A549 (cell line): ENCODE measurements at regions not wholly inside any gene's neighbourhood (a gene's known extent, or its start where the extent isn't known, plus 50 kb on each side); places are given as distances from the start of the nearest gene placed in this dataset.

Experiments
- ATAC-seq, 2 experiments: fragments of 200-7000 bp in 1 of 2; fragments of >200 bp in 1 of 2; cut with Nextera tagmentation in 1 of 2; cut with Tn5 transposase in 1 of 2; 3 replicates each; pipeline versions ENCODE4 v1.8.0 to v1.9.1; 2018 to 2020; ENCODE audit warnings: mild to moderate bottlenecking in 1 of 2, moderate library complexity in 1 of 2
- CTCF ChIA-PET: fragments of 300-600 bp; sonication (Branson Sonifier 250); formaldehyde crosslinking; extraction: SDS; loops from one replicate; lab custom pipeline; 2021; ENCODE audit warnings: antibody characterized with exemption, inconsistent platforms; lab: Yijun Ruan, JAX
- POLR2A ChIA-PET: fragments of 350-600 bp; formaldehyde crosslinking; extraction: SDS; loops from one replicate; lab custom pipeline; 2021; ENCODE audit warnings: antibody characterized with exemption, inconsistent platforms; lab: Yijun Ruan, JAX
- DNase-seq, 2 experiments: peaks; one replicate each; pipeline versions ENCODE4 v3.0.0 to v3.0.0-alpha.2; 2011 to 2016; ENCODE audit warnings: low read depth in 1 of 2, low spot score in 1 of 2
- FAIRE-seq: peaks from 2 replicates; lab custom pipeline; 2011; peaks lifted over from hg19 to GRCh38; lab: Jason Lieb, UNC
- H3K27ac ChIP-seq, 2 experiments: fragments of >200 bp; sonication (Bioruptor Twin); formaldehyde crosslinking; 3 replicates each; pipeline ENCODE4 v1.5.1; 2016 to 2017
- H3K4me1 ChIP-seq: fragments of >200 bp; sonication (Bioruptor Twin); formaldehyde crosslinking; 3 replicates; pipeline ENCODE4 v1.6.1; 2016
- H3K4me2 ChIP-seq: fragments of >200 bp; sonication (Bioruptor Twin); formaldehyde crosslinking; 3 replicates; pipeline ENCODE4 v1.6.1; 2016
- H3K4me3 ChIP-seq: fragments of >200 bp; sonication (Bioruptor Twin); formaldehyde crosslinking; 3 replicates; pipeline ENCODE4 v1.5.1; 2016
- H3K9me3 ChIP-seq: fragments of >200 bp; sonication (Bioruptor Twin); formaldehyde crosslinking; 3 replicates; pipeline ENCODE4 v1.6.1; 2016
- BHLHE40 ChIP-seq: IDR thresholded peaks from 2 replicates; pipeline ENCODE4 v1.6.1; 2012; ENCODE audit warnings: low read depth, low read length, inconsistent platforms
- CHD4 ChIP-seq: fragments of 200-600 bp; sonication (generic); IDR thresholded peaks from 2 replicates; pipeline ENCODE4 v1.6.1; 2016; ENCODE audit warnings: antibody characterized with exemption, mild to moderate bottlenecking, borderline replicate concordance
- EHF ChIP-seq: fragments of 250-450 bp; sonication (Bioruptor Pico); IDR thresholded peaks from 2 replicates; pipeline ENCODE4 v1.5.0; 2020; ENCODE audit warnings: mild to moderate bottlenecking
- EHMT2 ChIP-seq: fragments of 200-600 bp; sonication (generic); IDR thresholded peaks from 2 replicates; pipeline ENCODE4 v1.6.1; 2016; ENCODE audit warnings: antibody characterized with exemption, low read depth, mild to moderate bottlenecking, moderate library complexity
- FOXS1 ChIP-seq: fragments of 250-450 bp; sonication (Bioruptor Pico); IDR thresholded peaks from 2 replicates; pipeline ENCODE4 v1.5.0; 2020; ENCODE audit warnings: mild to moderate bottlenecking, moderate library complexity
- HEYL ChIP-seq: fragments of 250-450 bp; sonication (Bioruptor Pico); IDR thresholded peaks from 2 replicates; pipeline ENCODE4 v1.8.0; 2021; ENCODE audit warnings: mild to moderate bottlenecking, moderate library complexity
- HOXA7 ChIP-seq: fragments of 250-450 bp; sonication (Bioruptor Pico); IDR thresholded peaks from 2 replicates; pipeline ENCODE4 v1.5.0; 2020; ENCODE audit warnings: mild to moderate bottlenecking, moderate library complexity
- MAZ ChIP-seq: fragments of 150-350 bp; IDR thresholded peaks from 2 replicates; pipeline ENCODE4 v1.6.1; 2014; ENCODE audit warnings: antibody characterized with exemption, low read depth, low read length, borderline replicate concordance
- NFE2L2 ChIP-seq: fragments of 150-350 bp; conservative IDR thresholded peaks from 2 replicates; pipeline ENCODE4 v1.6.1; 2014; ENCODE audit warnings: low read length
- NPAS2 ChIP-seq: fragments of 250-450 bp; sonication (Bioruptor Pico); IDR thresholded peaks from 2 replicates; pipeline ENCODE4 v1.8.0; 2022; ENCODE audit warnings: mild to moderate bottlenecking, moderate library complexity, borderline replicate concordance
- NR3C1 ChIP-seq: fragments of >200 bp; sonication (Bioruptor Twin); formaldehyde crosslinking; IDR thresholded peaks from 3 replicates; pipeline ENCODE4 v1.6.1; 2017
- RCOR1 ChIP-seq: fragments of 150-350 bp; IDR thresholded peaks from 2 replicates; pipeline ENCODE4 v1.6.1; 2014; ENCODE audit warnings: antibody characterized with exemption, low read length, low read depth
- SMC3 ChIP-seq: fragments of >200 bp; sonication (Bioruptor Twin); formaldehyde crosslinking; IDR thresholded peaks from 3 replicates; pipeline ENCODE4 v1.6.1; 2018; ENCODE audit warnings: inconsistent platforms
- SREBF2 ChIP-seq: fragments of 450-650 bp; IDR thresholded peaks from 2 replicates; pipeline ENCODE4 v1.6.1; 2014; ENCODE audit warnings: mild to moderate bottlenecking, moderate library complexity
- TFCP2L1 ChIP-seq: fragments of 250-450 bp; sonication (Bioruptor Pico); IDR thresholded peaks from 2 replicates; pipeline ENCODE4 v1.5.0; 2021; ENCODE audit warnings: mild to moderate bottlenecking
- ZC3H11A ChIP-seq: fragments of 450-650 bp; IDR thresholded peaks from 2 replicates; pipeline ENCODE4 v1.6.1; 2014; ENCODE audit warnings: antibody characterized with exemption, mild to moderate bottlenecking
- ZFP36 ChIP-seq: fragments of 450-650 bp; IDR thresholded peaks from 2 replicates; pipeline ENCODE4 v1.6.1; 2014; ENCODE audit warnings: borderline replicate concordance; ENCODE audit not compliant: partially characterized antibody
- ZSCAN20 ChIP-seq: fragments of 250-450 bp; sonication (Bioruptor Pico); IDR thresholded peaks from 2 replicates; pipeline ENCODE4 v1.8.0; 2022; ENCODE audit warnings: mild to moderate bottlenecking, moderate library complexity
- WGBS: methylation state at CpG from one replicate; pipeline ENCODE4 v1.1.6; 2017; ENCODE audit errors: missing lambda C conversion rate; 5-methylcytosine and 5-hydroxymethylcytosine counted together
- TF ChIP-seq, protein P1 (sequence below): fragments of 450-650 bp; IDR thresholded peaks from 2 replicates; pipeline ENCODE4 v1.6.1; 2014; ENCODE audit warnings: antibody characterized with exemption
- TF ChIP-seq, protein P2 (sequence below): fragments of 250-450 bp; sonication (Bioruptor Pico); IDR thresholded peaks from 2 replicates; pipeline ENCODE4 v1.5.0; 2020; ENCODE audit warnings: low read depth, mild to moderate bottlenecking, moderate library complexity
- TF ChIP-seq, protein P3 (sequence below): fragments of 200-600 bp; sonication (generic); IDR thresholded peaks from 2 replicates; pipeline ENCODE4 v1.6.1; 2016; ENCODE audit warnings: antibody characterized with exemption, mild to moderate bottlenecking, moderate library complexity
- TF ChIP-seq, protein P4 (sequence below): fragments of >200 bp; sonication (Bioruptor Twin); formaldehyde crosslinking; IDR thresholded peaks from 3 replicates; pipeline ENCODE4 v1.6.1; 2016

DNA sequence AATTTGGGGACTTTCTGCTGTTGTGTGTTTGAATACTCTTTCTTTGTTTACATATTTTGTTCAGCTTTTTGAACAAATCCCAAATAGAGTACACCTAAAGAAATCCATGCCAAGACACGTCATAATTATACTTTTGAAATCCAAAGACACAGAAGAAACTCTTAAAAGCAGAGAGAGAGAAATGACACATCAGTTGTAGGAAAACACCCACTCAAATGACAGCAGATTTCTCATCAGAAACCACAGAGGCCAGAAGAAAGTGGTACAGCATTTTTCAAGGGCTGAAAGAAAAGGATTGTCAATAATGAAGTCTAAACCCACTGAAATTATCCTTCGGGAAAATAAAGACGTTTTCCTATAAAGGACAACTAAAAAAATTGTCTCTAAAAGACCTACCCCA, 378.6 kb downstream of the GADD45G start:
- WGBS: 15% methylated on average over 3 of the region's 3 CpGs
- no peak overlapping the region for H3K4me2 ChIP-seq
- no peak for ATAC-seq
- no peak overlapping the region for H3K4me3 ChIP-seq
- H3K9me3 ChIP-seq: peaks cover 7% of the 10 kb centered on the region; the same call in 1 of the 3 replicates
- DNase-seq: no peak
- POLR2A ChIA-PET: no interaction called here
- CTCF ChIA-PET: interaction anchor here (1.6 kb wide), 1 partner anchor 116 kb away, joined by 3 read pairs; no protein-coding TSS in a partner anchor
- peaks cover 8% of the 10 kb centered on the region; the same call in 2 of the 3 replicates for H3K4me1 ChIP-seq
- no peak overlapping the region for H3K27ac ChIP-seq
- TF ChIP-seq NR3C1 (no peak), TFCP2L1 (CRISPR knock-in tag) (no peak), NPAS2 (CRISPR knock-in tag) (no peak), CHD4 (no peak), HEYL (CRISPR knock-in tag) (no peak), MAZ (no peak), EHF (CRISPR knock-in tag) (no peak)
- TF ChIP-seq, protein P1, sequence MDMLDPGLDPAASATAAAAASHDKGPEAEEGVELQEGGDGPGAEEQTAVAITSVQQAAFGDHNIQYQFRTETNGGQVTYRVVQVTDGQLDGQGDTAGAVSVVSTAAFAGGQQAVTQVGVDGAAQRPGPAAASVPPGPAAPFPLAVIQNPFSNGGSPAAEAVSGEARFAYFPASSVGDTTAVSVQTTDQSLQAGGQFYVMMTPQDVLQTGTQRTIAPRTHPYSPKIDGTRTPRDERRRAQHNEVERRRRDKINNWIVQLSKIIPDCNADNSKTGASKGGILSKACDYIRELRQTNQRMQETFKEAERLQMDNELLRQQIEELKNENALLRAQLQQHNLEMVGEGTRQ: no peak
- no peak for FAIRE-seq

DNA sequence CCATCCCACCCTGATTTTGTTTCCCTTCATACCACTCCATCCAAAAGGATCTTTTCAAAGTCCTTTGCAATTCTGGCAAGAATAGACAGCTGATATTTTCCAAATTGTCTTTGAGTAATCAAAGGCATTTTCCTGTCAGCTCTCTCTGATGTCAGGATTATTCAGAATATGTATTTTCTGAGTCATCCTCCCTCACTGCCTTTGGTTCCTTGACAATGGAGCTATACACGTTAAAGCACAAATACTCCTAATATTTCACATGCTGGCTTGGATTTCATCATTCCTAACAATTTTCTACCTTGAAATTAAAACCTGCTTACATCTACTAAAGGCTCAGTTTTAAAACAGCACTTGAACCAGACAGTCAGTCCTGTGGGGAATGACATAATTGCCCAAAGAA, 379.4 kb downstream of the GADD45G start:
- H3K27ac ChIP-seq: no peak overlapping the region
- no peak overlapping the region for H3K4me3 ChIP-seq
- ATAC-seq (0 out of 6 replicates have a peak, but pooled peaks of 1 of the 2 experiments have one; percentile 50), DNase-seq (no peak), FAIRE-seq (no peak)
- TF ChIP-seq BHLHE40 (no peak), EHF (CRISPR knock-in tag) (no peak), ZFP36 (no peak), NFE2L2 (no peak), EHMT2 (no peak), MAZ (no peak), NR3C1 (no peak), SMC3 (no peak), RCOR1 (no peak), FOXS1 (CRISPR knock-in tag) (no peak), HOXA7 (no peak), SREBF2 (no peak), ZSCAN20 (CRISPR knock-in tag) (no peak), ZC3H11A (no peak)
- TF ChIP-seq, protein P2, sequence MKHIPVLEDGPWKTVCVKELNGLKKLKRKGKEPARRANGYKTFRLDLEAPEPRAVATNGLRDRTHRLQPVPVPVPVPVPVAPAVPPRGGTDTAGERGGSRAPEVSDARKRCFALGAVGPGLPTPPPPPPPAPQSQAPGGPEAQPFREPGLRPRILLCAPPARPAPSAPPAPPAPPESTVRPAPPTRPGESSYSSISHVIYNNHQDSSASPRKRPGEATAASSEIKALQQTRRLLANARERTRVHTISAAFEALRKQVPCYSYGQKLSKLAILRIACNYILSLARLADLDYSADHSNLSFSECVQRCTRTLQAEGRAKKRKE (CRISPR knock-in tag): no peak
- TF ChIP-seq, protein P3, sequence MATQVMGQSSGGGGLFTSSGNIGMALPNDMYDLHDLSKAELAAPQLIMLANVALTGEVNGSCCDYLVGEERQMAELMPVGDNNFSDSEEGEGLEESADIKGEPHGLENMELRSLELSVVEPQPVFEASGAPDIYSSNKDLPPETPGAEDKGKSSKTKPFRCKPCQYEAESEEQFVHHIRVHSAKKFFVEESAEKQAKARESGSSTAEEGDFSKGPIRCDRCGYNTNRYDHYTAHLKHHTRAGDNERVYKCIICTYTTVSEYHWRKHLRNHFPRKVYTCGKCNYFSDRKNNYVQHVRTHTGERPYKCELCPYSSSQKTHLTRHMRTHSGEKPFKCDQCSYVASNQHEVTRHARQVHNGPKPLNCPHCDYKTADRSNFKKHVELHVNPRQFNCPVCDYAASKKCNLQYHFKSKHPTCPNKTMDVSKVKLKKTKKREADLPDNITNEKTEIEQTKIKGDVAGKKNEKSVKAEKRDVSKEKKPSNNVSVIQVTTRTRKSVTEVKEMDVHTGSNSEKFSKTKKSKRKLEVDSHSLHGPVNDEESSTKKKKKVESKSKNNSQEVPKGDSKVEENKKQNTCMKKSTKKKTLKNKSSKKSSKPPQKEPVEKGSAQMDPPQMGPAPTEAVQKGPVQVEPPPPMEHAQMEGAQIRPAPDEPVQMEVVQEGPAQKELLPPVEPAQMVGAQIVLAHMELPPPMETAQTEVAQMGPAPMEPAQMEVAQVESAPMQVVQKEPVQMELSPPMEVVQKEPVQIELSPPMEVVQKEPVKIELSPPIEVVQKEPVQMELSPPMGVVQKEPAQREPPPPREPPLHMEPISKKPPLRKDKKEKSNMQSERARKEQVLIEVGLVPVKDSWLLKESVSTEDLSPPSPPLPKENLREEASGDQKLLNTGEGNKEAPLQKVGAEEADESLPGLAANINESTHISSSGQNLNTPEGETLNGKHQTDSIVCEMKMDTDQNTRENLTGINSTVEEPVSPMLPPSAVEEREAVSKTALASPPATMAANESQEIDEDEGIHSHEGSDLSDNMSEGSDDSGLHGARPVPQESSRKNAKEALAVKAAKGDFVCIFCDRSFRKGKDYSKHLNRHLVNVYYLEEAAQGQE: no peak
- TF ChIP-seq, protein P4, sequence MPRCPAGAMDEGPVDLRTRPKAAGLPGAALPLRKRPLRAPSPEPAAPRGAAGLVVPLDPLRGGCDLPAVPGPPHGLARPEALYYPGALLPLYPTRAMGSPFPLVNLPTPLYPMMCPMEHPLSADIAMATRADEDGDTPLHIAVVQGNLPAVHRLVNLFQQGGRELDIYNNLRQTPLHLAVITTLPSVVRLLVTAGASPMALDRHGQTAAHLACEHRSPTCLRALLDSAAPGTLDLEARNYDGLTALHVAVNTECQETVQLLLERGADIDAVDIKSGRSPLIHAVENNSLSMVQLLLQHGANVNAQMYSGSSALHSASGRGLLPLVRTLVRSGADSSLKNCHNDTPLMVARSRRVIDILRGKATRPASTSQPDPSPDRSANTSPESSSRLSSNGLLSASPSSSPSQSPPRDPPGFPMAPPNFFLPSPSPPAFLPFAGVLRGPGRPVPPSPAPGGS: no peak
- 4% methylated on average over 1 of the region's 1 CpG for WGBS
- ChIA-PET POLR2A (no interaction called here), CTCF (interaction anchor here (0.7 to 1.6 kb wide), 2 partner anchors 115 to 382 kb away, joined by 3 read pairs; no protein-coding TSS in a partner anchor)
- peaks cover 8% of the 10 kb centered on the region; the same call in 2 of the 3 replicates for H3K4me1 ChIP-seq
- H3K4me2 ChIP-seq: peak overlapping the region; percentile 15; the same call in 1 of the 3 replicates
- peaks cover 5% of the 10 kb centered on the region; the same call in 1 of the 3 replicates for H3K9me3 ChIP-seq
